ENCODE measurements at regions not wholly inside any gene's neighbourhood (a gene's known extent, or its start where the extent isn't known, plus 50 kb on each side); places are given as distances from the start of the nearest gene placed in this dataset.

GRCh38 chr13:87788363-87788762, 117.2 kb downstream of the SLITRK5 start:
- no peaks in the 10 kb centered on the region for H3K9me1 ChIP-seq (ENCODE audit: control insufficient read depth, insufficient read depth, low read length)
- BruUV-seq (replicated peaks) = no TSS peak
- no peak for TF ChIP-seq MYC (IDR thresholded peaks at IDR 0.05; ENCODE audit: low read depth, low read length)
- TF ChIP-seq MYC (CRISPR knock-in tag; IDR thresholded peaks at IDR 0.05; ENCODE audit: borderline replicate concordance, low read depth) = no peak
- peak; percentile 23; the same call in 1 of the 2 replicates for TF ChIP-seq ZNF316 (IDR thresholded peaks at IDR 0.05)
- no peak for TF ChIP-seq HNRNPLL (IDR thresholded peaks at IDR 0.05; ENCODE audit: low read depth, low read length, poor library complexity, severe bottlenecking)
- peak; percentile 21; the same call in 1 of the 2 replicates for TF ChIP-seq MAFF (IDR thresholded peaks at IDR 0.05; ENCODE audit: low read length)
- no peak for TF ChIP-seq ZNF184 (CRISPR knock-in tag; IDR thresholded peaks at IDR 0.05)
- TF ChIP-seq MAFK (IDR thresholded peaks at IDR 0.05; ENCODE audit: low read length) = 0 out of 2 replicates have a peak, but pooled peaks have one; percentile 21
- no peak for TF ChIP-seq SMAD4 (CRISPR knock-in tag; conservative IDR thresholded peaks at IDR 0.05)
- TF ChIP-seq POLR2H (tag; IDR thresholded peaks at IDR 0.05; ENCODE audit: low read depth) = no peak
- intact Hi-C loops (cut with micrococcal nuclease) (no loop called here), in situ Hi-C loops (cut with MboI) (no loop called here)
- H3K4me1 ChIP-seq (replicated peaks in 1 of 2; ENCODE audit: control insufficient read depth in 2 of 2, insufficient read depth in 2 of 2, low read length in 2 of 2) = no peaks in the 10 kb centered on the region
- ChIA-PET CTCF (ENCODE audit: low intra/inter-chr PET ratio) (no interaction called here), POLR2A (no interaction called here)
- H3K36me3 ChIP-seq (ENCODE audit: control insufficient read depth, insufficient read depth, low read length) = no peaks in the 10 kb centered on the region
- no peak for ATAC-seq
- no peaks in the 10 kb centered on the region for H4K20me1 ChIP-seq (replicated peaks; ENCODE audit: control insufficient read depth, insufficient read depth, low read length)
- no peak overlapping the region for H3K27ac ChIP-seq (ENCODE audit: extremely low read depth, low read depth, low read length)
- no peak overlapping the region for H3K9ac ChIP-seq (ENCODE audit: insufficient read depth in 1 of 2, low read depth in 2 of 2, low read length in 2 of 2)
- 4% methylated on average over 4 of the region's 4 CpGs for WGBS (ENCODE audit: insufficient coverage, low coverage, missing lambda C conversion rate)
- H3K27me3 ChIP-seq (ENCODE audit: control insufficient read depth in 2 of 2, insufficient read depth in 2 of 2, low read length in 2 of 2) = no peaks in the 10 kb centered on the region
- H3K4me3 ChIP-seq = no peak overlapping the region
- no peaks in the 10 kb centered on the region for H3K79me2 ChIP-seq (ENCODE audit: control insufficient read depth, insufficient read depth, low read length)
- no peaks in the 10 kb centered on the region for H3K9me3 ChIP-seq (replicated peaks; ENCODE audit: control insufficient read depth, insufficient read depth, low read depth, low read length)
- FAIRE-seq = no peak
- H2AFZ ChIP-seq (ENCODE audit: low read depth, low read length) = no peak overlapping the region
- H3K4me2 ChIP-seq (ENCODE audit: insufficient read depth, low read length) = no peak overlapping the region
- DNase-seq (ENCODE audit: extremely low read depth in 1 of 4, low spot score in 3 of 4) = no peak

All from K562 (cell line).